ENCODE measurements at regions not wholly inside any gene's neighbourhood (a gene's known extent, or its start where the extent isn't known, plus 50 kb on each side); places are given as distances from the start of the nearest gene placed in this dataset.
"Not testable (repeated sequence)": the region's sequence is repeated elsewhere in the genome, so short reads cannot be mapped to it uniquely, and the experiment has no call there.

DNA sequence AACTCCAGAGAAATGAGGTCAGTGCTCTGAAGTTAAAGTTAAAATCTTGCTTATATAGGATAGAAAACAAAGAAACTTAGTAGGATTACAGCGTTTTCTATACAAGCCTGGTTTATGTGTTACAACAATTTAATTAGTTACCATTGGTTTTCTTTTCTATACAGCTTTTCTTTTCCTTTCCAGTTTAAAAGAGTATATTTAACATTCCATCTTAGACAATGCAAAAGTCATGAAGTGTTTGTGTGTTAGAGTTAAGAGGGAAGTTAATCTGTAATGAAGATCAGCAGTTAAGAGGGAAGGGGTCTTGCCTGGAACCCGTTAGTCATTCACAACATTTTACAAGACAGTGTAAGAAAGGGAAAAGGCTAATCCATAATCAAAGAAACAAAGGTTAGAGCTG is 338.3 kb downstream of the OTUD1 start:
- DNase-seq, result no peak

DNA sequence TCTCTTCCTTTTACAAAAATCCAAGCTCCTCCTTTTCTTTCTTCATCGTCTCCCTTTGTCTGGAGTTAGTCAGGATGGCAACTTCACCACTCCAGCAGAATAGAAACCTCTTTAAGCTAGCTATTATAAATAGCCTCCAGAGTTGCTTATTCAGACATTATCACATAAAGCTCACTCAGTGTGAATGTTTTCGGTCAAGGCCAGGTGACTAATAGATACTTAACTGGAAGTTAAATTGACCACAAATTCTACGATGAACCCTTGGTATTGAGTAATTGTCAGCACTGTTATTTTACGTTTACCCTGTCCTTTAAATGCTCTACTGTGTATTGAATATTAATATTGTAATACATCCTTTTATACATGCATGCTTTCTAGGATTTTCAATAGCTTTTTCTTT is 340.4 kb downstream of the OTUD1 start:
- DNase-seq, result no peak

DNA sequence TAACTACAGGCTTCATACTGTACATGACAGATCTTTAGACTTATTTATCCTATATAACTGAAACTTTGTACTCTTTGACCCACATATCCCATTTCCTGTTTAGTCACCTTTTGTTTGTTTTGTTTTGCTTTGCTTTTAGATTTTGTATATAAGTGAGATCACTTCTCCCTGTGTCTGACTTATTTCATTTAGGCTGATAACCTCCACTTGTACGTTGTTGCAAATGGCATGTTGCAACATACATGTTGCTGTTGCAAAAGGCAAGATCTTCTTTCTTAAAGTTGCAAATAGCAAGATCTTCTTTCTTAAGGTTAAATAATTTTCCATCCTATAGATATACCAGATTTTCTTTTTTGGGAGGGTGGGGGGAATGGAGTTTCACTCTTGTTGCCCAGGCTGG is 341.5 kb downstream of the OTUD1 start:
- DNase-seq, result no peak

DNA sequence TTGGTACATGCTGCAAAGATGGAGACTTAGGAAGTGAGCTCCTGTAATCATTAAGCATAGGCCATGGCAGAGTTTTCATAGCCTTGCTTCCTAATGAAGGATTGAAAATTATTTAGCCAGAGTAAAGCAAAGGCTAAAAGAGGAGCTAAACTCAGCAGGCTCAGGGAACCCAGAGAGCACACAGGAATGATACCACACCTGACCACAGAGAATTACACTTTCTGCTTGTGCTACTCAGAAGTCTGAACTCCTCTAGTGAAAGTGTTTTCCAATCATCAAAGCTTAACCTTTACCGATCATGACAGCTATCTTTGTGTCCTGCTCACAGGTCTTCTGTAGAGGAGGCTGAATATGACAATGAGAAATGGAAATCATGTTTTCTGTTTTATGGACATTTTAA is 347.7 kb downstream of the OTUD1 start:
- no peak for DNase-seq

DNA sequence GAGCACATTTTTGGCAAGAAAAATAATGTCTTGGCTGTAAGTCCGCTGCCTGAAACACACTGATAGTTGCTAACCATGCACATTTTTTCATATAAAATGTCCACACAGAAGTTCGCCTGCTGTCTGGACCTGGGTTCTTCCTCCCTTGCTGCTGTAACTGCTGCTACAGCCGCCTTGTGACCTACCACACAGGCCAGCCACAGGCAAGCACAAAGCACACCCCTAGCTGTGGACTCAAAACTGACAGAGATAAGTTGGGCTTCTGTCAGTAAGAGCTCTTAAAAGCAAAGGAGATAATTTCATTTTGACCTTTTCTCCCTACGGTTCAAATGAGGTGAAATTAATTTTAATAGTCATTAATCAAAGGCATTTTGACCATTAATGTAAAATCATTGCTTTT is 354.7 kb downstream of the OTUD1 start:
- DNase-seq, result no peak

DNA sequence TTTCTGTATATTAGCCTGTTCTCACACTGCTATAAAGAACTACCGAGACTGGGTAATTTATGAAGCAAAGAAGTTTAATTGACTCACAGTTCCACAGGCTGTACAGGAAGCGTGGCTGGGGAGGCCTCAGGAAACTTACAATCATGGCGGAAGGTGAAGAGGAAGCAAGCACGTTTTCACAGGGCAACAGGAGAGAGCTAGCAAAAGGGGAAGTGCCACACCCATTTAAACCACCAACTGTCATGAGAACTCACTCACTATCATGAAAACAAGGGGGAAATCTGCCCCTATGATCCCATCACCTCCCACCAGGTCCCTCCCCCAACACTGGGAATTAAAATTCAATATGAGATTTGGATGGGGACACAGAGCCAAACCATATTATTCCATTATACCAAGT is 358.6 kb downstream of the OTUD1 start:
- DNase-seq, result not testable (repeated sequence)

DNA sequence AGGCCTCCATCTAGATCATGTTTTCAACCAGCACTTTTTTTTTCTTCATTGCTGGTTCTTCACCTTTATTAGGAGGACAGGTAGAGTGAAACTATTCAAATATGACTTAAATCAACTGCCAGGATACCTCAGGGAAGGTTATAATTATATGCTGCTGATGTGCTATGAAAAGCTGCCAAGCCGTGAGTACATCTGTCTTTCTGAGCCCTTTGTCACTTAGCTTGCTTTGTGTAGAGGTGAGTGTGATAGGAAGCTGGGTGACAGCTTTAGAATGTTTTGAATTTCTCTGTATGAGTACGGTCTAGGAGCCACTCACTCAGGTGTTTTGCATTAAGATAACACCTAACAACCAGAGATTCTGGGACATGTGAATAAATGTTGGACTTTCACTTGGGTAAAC is 365.2 kb downstream of the OTUD1 start:
- no peak for DNase-seq

DNA sequence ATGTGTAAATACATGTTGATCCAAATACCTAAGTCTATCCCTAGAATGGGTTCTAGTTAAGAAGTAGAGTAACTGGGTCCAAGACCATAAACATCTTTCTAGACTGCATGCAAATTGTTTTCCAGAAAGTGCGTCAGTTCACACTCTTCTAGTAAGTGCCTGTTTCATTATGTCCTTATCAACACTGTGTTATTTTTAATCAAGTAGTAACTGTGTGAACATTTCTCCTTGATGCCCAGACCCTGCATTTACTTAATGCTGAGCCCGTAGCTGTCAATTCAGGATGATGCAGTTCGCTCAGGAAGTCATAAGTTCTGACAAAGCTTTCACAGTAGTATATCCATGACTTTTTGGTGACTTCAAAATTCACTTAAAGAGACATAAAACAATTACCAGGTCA is 374.8 kb downstream of the OTUD1 start:
- DNase-seq, result no peak

DNA sequence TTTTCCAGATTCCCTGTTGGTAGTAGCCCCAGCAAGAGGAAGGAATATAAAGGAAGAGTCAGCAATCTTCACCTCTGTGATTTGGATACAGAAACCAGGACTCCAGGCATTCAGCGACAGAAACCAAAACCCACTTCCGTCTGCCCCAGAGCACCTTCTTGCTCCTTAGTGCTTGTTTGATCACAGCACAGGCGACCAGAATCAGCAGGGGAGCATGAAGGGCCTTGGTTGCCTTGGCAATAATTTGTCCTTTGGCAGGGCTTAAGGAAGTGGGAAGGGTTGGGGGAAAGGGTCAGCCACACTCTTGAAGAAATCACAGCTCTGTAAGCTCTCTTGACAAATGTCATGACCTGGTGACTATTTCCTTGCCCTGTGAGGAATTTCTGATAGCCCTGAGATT is 379.6 kb downstream of the OTUD1 start:
- DNase-seq, result no peak

DNA sequence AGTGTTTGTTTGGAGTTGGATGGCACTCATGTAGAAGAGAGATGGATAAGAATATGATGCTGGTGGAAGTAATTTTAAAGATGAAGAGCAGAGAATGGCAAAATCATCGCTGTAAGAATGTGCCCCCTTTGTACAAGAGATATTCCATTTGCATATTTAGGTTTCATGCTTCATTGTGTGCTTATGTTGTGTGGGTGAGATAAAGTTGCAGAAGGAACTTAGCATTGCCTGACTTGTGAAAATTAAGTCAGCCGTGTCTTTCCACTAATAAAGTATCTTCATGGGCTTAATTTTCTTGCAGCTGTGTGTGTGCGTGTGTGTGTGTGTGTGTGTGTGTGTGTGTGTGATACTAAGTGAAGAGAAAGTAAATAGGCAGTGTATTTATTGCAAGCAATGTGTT is 381.9 kb downstream of the OTUD1 start:
- DNase-seq, result no peak

DNA sequence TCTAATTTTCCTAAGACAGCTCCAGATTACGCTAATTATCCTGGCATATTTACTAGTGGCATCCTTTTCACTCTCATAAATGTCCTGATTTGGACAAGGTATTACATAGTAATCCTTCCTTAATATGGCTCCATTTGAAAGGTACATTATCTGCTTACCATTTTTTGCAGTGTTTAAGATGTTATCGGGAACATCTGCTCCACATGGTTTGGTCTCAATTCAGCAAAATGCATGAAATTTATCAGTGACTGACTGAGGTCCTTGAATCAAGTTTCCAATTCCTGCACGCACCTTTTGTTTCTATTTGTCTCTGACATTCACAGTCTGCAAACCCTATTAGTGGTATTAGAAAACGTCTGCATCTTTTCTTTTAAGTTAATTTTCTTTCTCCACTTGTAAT is 384.1 kb upstream of the KIAA1217 start:
- DNase-seq, result no peak

DNA sequence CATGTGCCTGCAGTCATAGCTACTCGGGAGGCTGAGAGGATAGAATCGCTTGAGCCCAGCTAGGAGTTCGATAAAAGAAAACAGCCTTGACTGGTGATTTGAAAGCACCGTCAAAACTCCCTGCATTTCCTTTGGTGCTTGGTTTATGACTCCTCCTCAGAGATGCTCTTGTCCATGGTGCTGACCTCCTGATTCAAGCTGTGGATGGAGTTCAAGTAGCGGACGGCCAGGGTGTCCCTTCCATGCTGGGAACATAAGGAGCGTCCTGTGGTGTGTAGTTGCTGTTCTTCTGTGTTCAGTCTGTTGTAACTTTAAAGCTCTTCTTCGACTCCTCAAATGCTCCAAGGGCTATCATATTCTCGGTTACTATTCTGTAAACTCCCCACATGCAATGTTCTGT is 382.5 kb upstream of the KIAA1217 start:
- DNase-seq, result no peak

DNA sequence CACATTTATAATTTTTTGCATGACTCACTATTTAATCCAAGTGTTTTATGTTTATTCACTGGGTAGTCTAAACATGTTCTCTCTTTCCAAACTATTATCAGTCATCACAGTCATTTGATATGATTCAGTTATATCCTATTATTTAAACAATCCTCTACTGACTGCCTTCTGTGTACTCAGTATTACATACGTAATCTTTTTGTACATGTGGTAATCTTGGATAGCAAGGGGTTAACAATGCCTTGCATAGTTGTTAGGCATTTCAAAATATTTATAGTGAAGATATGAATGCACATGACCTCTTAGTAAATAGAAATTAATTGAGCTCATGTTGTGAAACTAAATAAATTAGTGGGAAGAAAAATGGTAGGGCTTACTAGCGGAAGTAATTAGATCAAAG is 379.4 kb upstream of the KIAA1217 start:
- DNase-seq, result no peak

DNA sequence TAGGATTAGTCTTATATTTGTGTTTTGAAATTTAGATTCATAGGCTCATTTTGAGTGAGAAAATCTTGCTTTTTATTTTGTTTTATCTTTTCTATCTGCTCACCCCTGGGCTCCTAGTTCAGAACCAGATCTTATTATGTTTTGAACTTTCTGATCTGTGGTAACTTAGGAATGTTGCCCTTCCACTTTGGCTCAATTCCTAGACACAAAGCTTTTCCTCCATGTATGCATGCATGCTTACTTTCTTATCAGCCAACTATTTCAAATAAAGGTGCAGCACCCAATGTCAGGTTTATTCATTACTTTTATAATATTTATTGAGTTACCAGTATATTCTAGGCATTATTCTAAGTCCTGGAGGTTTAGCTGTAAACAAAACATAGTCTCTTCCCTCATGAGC is 374.8 kb upstream of the KIAA1217 start:
- no peak for DNase-seq

DNA sequence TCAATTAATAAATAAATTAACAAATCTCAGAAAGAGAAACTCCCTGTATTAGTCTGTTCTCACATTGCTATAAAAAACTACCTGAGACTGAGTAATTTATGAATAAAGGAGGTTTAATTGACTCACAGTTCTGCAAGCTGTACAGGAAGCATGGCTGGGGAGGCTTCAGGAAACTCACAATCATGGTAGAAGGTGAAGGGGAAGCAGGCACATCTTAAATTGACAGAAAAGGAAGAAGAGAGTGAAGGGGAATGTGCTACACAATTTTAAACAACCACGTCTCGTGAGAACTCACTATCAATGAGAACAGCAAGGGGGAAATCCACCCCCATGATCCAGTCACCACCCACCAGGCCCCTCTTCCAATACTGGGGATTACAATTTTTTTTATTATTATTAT is 358.3 kb upstream of the KIAA1217 start:
- no peak for DNase-seq

DNA sequence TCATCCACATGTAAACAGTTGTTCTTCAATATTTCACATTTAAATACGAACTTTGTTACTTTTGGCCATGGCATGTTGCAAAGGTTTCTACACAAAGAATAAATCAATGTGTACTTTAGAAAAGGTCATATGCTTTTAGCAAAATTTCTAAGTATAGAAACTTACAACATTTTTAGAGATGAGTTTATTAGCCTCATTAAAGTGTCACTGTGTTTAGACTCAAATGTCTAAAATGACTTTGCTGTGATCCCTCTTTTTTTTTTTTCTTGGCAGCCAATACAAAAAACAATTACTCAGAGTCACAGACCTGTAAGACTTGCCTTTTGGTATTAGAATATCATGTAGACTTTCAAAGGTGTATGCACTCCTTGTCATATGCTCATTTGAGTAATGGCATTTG is 349.3 kb upstream of the KIAA1217 start:
- no peak for DNase-seq

DNA sequence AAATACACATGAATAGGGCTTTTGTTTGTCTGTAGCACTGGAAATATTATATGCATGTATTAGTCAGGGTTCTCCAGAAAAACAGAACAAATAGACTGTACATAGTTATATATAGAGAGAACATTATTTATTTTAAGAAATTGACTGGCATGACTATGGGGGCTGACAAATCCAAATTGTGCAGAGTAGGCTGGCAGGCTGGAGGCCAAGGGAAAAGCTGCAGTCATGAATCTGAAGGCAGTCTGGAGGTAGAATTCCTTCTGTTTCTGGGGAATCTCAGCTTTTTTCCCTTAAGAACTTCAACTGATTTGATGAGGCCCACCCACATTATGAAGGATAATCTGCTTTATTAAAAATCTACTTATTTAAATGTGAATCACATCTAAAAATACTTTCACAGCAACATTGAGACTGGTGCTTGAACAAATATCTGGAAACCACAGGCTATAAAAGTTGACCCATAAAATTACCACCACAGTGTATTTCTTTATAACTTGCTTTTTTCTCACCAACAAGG is 344.2 kb upstream of the KIAA1217 start:
- no peak for DNase-seq

DNA sequence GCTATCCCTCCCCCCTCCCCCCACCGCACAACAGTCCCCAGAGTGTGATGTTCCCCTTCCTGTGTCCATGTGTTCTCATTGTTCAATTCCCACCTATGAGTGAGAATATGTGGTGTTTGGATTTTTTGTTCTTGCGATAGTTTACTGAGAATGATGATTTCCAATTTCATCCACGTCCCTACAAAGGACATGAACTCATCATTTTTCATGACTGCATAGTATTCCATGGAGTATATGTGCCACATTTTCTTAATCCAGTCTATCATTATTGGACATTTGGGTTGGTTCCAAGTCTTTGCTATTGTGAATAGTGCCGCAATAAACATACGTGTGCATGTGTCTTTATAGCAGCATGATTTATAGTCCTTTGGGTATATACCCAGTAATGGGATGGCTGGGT is 342.0 kb upstream of the KIAA1217 start:
- not testable (repeated sequence) for DNase-seq

DNA sequence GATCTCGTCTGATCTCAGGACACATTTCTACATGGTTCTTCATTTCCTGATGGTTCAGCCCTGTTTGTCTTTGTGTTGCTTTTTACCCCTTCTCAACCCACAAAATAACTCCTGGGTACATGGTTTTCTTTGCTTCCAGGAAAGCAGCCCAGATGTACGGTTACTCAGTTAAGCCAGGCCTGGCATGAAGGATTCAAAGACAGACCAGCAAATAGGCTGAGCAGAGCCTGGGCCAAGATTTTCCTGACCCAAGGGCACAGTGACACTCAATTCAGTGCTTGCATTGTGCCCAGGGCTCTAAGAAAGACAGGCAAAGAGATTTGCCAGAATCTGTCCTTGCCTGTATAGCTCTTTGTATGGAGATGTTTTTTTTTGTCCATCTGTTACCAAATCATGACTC is 340.8 kb upstream of the KIAA1217 start:
- no peak for DNase-seq

DNA sequence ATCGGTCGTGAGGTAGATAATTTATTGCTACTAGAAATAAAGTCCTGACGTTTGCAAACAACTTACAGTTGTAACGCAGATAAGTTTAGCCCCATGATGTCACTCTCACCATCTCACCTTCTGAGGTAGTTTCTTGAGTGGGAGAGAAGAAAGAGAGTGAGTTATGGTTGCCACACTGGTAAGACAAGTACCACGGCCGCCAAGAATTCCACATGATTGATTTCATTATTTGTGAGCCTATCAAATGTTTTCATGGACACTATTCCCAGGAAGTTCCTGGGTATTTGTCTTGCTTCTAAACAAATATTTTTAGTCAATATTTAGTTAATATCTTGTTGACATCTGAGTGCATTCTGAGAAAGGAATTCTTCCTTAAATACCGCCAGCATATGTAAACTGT is 339.4 kb upstream of the KIAA1217 start:
- DNase-seq, result no peak

DNA sequence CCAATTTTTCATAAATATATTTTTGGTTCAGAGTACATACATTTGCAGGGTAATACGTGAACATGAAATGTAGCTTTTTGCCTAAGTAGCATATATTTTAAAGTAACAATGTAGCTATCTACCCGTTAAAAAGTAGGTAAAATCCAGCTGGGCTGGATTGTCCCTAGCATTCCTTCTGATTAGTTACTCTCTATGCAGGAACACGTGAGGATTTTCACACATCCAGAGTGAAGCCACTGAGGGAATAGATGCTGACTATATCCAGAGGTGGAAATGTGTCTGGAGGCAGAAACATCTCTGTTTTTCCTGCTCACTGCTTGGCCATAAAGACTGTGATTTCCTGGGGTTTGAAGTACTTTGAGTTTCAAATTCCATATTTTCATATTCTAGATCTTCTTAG is 338.9 kb upstream of the KIAA1217 start:
- no peak for DNase-seq

DNA sequence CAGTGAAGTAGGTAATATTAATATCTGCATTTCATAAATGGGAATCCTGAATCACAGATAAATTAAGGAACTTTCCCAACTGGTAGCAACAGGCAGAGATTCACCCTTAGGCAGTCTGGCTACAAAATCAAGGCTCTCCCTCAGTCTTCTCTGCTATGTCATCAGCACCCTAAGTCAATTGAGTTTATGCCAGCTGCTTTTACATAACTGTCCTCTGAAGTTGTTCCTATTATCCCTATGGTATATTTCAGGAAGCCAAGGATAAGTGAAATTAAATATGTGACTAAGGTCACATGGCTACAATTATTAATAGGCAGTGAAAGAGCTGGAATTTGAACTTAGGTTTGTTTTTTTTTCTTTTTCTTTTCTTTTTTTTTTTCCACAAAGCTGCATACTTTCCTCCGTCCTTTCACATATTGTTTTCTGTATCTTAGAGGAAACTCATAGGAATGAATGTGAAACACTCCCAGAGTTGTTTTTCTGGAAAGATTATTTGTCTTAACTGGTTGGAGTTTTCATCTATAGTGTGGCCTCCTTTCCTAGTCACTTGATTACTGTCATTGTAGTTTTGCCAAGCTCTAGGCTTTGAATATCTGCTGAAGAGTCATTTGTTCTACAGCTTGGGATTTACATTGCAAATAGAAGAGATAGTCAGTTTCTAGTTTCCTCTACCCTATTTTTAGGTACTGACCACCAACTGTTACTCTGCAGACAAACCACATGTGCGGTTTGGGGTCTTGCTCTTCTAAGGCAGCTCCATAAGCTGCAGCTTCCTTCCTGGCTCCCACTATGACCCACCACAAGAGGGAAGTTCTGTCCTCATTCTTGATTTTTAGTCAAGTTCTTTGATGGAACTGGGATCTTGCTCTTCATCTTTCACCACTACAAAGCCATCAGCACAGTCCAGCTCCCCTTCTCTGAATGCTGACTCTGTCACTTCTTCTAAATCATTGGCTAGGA is 338.0 kb upstream of the KIAA1217 start:
- peak; percentile 90 for DNase-seq

DNA sequence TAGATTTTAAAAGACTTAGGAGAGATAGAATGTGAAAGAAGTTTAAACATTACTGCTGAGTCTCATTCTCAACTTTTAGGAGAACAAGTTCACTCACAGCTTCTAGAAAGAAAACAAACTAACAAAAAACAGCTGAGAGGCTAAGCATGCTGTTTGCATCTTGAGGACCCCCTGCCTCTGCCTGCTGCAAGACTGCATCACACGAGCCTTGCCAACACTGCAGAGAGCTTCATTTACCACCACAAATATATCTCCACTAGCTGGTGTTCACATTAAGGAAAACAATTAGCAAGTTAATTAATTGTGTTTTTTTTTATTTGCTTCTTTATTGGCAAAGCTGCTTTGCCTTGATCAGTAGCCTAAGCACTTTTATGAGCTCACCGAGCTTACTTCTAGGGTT is 336.6 kb upstream of the KIAA1217 start:
- no peak for DNase-seq

DNA sequence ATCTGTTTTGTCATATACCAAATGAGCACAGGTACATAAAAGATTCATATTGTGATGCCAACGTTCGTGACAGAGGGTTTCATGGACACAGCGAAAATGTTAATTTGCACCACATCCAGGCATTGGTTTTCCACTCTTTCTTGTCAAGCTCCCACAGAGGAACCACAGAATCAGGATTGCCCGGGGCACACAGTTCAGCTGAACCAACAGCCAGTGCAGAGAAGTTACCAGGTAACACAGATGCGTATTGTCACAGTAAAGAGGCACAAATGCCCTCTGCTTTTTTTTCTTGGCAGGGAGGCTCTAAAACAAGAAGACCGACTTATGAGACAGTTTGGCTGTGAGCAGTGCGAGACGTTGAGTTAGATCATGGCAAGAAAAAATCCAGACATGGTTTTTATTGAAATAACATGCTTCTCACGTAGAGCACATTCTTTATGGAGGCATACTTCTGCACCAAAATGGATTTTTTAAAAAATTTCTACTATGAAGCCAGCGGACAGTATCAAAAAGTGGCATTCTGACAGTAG is 331.1 kb upstream of the KIAA1217 start:
- DNase-seq, result no peak

DNA sequence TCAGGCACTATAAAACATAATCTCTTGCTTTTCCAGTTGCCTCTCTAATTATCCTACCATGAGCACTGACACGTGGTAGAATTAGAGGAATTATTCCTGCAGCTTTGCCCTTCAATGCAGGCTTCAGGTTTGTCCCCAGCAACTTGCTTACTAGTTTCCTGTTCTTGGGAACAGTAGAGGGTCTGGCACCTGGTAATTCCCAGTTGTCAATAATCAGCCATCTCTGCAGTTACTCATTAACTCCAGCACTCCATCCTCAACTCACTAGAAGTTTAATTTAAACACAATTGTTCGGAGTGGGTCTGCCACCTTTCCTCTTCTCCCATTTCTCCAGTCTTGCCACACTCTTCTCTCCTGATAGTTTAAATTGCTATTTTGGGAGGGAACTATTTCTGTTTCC is 324.3 kb upstream of the KIAA1217 start:
- DNase-seq, result no peak
